HepG2 (cell line): ENCODE measurements at regions not wholly inside any gene's neighbourhood (a gene's known extent, or its start where the extent isn't known, plus 50 kb on each side); places are given as distances from the start of the nearest gene placed in this dataset.

Experiments used
- JARID2 ChIP-seq: sonication (generic); formaldehyde crosslinking; IDR thresholded peaks from 2 replicates; pipeline ENCODE4 v1.8.1; 2023; ENCODE audit warnings: missing genetic modification reagents, inconsistent platforms; ENCODE audit not compliant: insufficient replicate concordance
- PHF8 ChIP-seq: sonication (generic); formaldehyde crosslinking; IDR thresholded peaks from 2 replicates; pipeline ENCODE4 v1.5.0; 2020; ENCODE audit warnings: missing genetic modification reagents
- REPIN1 ChIP-seq: sonication (generic); formaldehyde crosslinking; IDR thresholded peaks from 2 replicates; pipeline ENCODE4 v1.8.0; 2022; ENCODE audit warnings: missing genetic modification reagents, low read depth, mild to moderate bottlenecking, borderline replicate concordance
- SOX6 ChIP-seq, 2 experiments: fragments of 450-650 bp in 1 of 2; sonication (generic) in 1 of 2; formaldehyde crosslinking in 1 of 2; IDR thresholded peaks; 2 replicates each; pipeline versions ENCODE4 v1.4.0 to v1.6.1; 2017 to 2020; ENCODE audit warnings: antibody characterized with exemption in 1 of 2, mild to moderate bottlenecking in 1 of 2, missing genetic modification reagents in 1 of 2
- TF ChIP-seq, protein P1 (sequence below): sonication (generic); formaldehyde crosslinking; IDR thresholded peaks from 2 replicates; pipeline ENCODE4 v1.4.0; 2020; ENCODE audit warnings: mild to moderate bottlenecking, missing genetic modification reagents, borderline replicate concordance
- TF ChIP-seq, protein P2 (sequence below): sonication (generic); formaldehyde crosslinking; IDR thresholded peaks from 2 replicates; pipeline ENCODE4 v1.4.0; 2020; ENCODE audit warnings: mild to moderate bottlenecking, missing genetic modification reagents
- TF ChIP-seq, protein P3 (sequence below): sonication (generic); formaldehyde crosslinking; IDR thresholded peaks from 2 replicates; pipeline ENCODE4 v1.4.0; 2020; ENCODE audit warnings: missing genetic modification reagents; ENCODE audit errors: not compliant biosample characterization

DNA sequence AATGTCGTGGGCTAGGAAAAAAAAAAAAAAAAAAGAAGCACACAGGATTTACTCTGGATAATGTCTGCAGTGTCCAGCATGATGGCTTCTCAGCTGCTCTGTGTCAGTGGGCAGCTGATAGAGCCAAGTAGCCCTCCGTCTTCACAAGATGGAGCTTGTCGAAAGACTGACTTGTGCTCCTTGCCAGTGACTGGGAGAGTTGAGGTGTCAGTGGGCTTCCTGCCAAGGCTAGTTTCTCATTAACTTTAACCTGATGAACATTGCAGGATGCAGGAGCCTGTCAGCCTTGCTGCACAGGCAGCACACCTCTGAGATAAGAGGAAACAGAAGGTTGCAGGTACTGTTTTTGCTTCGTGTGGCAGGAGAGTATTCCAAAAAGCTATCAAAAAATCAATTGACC is 171.4 kb upstream of the SGCD start (continued):
- TF ChIP-seq, protein P1, sequence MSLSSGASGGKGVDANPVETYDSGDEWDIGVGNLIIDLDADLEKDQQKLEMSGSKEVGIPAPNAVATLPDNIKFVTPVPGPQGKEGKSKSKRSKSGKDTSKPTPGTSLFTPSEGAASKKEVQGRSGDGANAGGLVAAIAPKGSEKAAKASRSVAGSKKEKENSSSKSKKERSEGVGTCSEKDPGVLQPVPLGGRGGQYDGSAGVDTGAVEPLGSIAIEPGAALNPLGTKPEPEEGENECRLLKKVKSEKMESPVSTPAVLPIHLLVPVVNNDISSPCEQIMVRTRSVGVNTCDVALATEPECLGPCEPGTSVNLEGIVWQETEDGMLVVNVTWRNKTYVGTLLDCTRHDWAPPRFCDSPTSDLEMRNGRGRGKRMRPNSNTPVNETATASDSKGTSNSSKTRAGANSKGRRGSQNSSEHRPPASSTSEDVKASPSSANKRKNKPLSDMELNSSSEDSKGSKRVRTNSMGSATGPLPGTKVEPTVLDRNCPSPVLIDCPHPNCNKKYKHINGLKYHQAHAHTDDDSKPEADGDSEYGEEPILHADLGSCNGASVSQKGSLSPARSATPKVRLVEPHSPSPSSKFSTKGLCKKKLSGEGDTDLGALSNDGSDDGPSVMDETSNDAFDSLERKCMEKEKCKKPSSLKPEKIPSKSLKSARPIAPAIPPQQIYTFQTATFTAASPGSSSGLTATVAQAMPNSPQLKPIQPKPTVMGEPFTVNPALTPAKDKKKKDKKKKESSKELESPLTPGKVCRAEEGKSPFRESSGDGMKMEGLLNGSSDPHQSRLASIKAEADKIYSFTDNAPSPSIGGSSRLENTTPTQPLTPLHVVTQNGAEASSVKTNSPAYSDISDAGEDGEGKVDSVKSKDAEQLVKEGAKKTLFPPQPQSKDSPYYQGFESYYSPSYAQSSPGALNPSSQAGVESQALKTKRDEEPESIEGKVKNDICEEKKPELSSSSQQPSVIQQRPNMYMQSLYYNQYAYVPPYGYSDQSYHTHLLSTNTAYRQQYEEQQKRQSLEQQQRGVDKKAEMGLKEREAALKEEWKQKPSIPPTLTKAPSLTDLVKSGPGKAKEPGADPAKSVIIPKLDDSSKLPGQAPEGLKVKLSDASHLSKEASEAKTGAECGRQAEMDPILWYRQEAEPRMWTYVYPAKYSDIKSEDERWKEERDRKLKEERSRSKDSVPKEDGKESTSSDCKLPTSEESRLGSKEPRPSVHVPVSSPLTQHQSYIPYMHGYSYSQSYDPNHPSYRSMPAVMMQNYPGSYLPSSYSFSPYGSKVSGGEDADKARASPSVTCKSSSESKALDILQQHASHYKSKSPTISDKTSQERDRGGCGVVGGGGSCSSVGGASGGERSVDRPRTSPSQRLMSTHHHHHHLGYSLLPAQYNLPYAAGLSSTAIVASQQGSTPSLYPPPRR (CRISPR knock-in tag) = no peak
- TF ChIP-seq PHF8 (CRISPR knock-in tag) = no peak
- no peak for TF ChIP-seq SOX6 (IDR thresholded peaks at IDR 0.05)
- TF ChIP-seq SOX6 (CRISPR knock-in tag; IDR thresholded peaks at IDR 0.05) = no peak
- TF ChIP-seq, protein P2, sequence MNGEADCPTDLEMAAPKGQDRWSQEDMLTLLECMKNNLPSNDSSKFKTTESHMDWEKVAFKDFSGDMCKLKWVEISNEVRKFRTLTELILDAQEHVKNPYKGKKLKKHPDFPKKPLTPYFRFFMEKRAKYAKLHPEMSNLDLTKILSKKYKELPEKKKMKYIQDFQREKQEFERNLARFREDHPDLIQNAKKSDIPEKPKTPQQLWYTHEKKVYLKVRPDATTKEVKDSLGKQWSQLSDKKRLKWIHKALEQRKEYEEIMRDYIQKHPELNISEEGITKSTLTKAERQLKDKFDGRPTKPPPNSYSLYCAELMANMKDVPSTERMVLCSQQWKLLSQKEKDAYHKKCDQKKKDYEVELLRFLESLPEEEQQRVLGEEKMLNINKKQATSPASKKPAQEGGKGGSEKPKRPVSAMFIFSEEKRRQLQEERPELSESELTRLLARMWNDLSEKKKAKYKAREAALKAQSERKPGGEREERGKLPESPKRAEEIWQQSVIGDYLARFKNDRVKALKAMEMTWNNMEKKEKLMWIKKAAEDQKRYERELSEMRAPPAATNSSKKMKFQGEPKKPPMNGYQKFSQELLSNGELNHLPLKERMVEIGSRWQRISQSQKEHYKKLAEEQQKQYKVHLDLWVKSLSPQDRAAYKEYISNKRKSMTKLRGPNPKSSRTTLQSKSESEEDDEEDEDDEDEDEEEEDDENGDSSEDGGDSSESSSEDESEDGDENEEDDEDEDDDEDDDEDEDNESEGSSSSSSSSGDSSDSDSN (CRISPR knock-in tag) = no peak
- TF ChIP-seq JARID2 (CRISPR knock-in tag) = no peak
- TF ChIP-seq REPIN1 (CRISPR knock-in tag) = no peak
- TF ChIP-seq, protein P3, sequence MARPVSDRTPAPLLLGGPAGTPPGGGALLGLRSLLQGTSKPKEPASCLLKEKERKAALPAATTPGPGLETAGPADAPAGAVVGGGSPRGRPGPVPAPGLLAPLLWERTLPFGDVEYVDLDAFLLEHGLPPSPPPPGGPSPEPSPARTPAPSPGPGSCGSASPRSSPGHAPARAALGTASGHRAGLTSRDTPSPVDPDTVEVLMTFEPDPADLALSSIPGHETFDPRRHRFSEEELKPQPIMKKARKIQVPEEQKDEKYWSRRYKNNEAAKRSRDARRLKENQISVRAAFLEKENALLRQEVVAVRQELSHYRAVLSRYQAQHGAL (CRISPR knock-in tag) = no peak
